PC-9 (cell line): ENCODE measurements at regions not wholly inside any gene's neighbourhood (a gene's known extent, or its start where the extent isn't known, plus 50 kb on each side); places are given as distances from the start of the nearest gene placed in this dataset.

Experiments used
- BruUV-seq: library from RNA; stranded (reverse); fragments of 400-500 nt; replicated peaks from 2 replicates; lab custom pipeline; 2021; lab: Mats Ljungman, UMichigan
- CTCF ChIA-PET: fragments of 300-600 bp; sonication (Branson Sonifier 250); formaldehyde crosslinking; loops from one replicate; lab custom pipeline; 2022; ENCODE audit warnings: antibody characterized with exemption; lab: Charles Lee
- POLR2A ChIA-PET: fragments of 300-600 bp; sonication (Branson Sonifier 250); formaldehyde crosslinking; loops from one replicate; lab custom pipeline; 2022; ENCODE audit warnings: antibody characterized with exemption; ENCODE audit not compliant: unreplicated experiment; lab: Charles Lee
- DNase-seq, 2 experiments: peaks; one replicate each; pipeline versions ENCODE4 v3.0.0 to v3.0.0-alpha.2; 2015 to 2022; ENCODE audit warnings: mixed read lengths in 1 of 2
- H2AFZ ChIP-seq: fragments of 200-600 bp; sonication (generic); 2 replicates; pipeline ENCODE4 v1.8.1; 2017; ENCODE audit warnings: antibody characterized with exemption
- H3F3A ChIP-seq: fragments of 200-600 bp; sonication (generic); 2 replicates; pipeline ENCODE4 v1.8.1; 2017; ENCODE audit warnings: antibody characterized with exemption, mild to moderate bottlenecking, low read depth; ENCODE audit not compliant: insufficient read depth
- H3K27ac ChIP-seq: fragments of 200-600 bp; sonication (generic); 2 replicates; pipeline ENCODE4 v1.6.1; 2016; ENCODE audit warnings: mixed run types
- H3K27me3 ChIP-seq: fragments of 200-600 bp; sonication (generic); 2 replicates; pipeline ENCODE4 v1.6.1; 2016; ENCODE audit warnings: low read depth, mixed run types; ENCODE audit not compliant: insufficient read depth
- H3K36me3 ChIP-seq: fragments of 200-600 bp; sonication (generic); 2 replicates; pipeline ENCODE4 v1.6.1; 2016; ENCODE audit warnings: low read depth, mixed run types
- H3K4me1 ChIP-seq: fragments of 200-600 bp; sonication (generic); replicated peaks from 2 replicates; pipeline ENCODE4 v1.6.1; 2016; ENCODE audit warnings: mixed run types; ENCODE audit not compliant: insufficient read depth
- H3K4me2 ChIP-seq: fragments of 200-600 bp; sonication (generic); 2 replicates; pipeline ENCODE4 v1.6.1; 2017; ENCODE audit warnings: mixed run types
- H3K4me3 ChIP-seq: fragments of 200-600 bp; sonication (generic); 2 replicates; pipeline ENCODE4 v1.6.1; 2016; ENCODE audit warnings: mixed run types
- H3K79me2 ChIP-seq: fragments of 200-600 bp; sonication (generic); 2 replicates; pipeline ENCODE4 v1.6.1; 2017; ENCODE audit warnings: low read depth, mixed run types
- H3K9me2 ChIP-seq: fragments of 200-600 bp; sonication (generic); 2 replicates; pipeline ENCODE4 v1.8.1; 2017; ENCODE audit warnings: mild to moderate bottlenecking; ENCODE audit not compliant: insufficient read depth
- H3K9me3 ChIP-seq: fragments of 200-600 bp; sonication (generic); 2 replicates; pipeline ENCODE4 v1.8.1; 2016; ENCODE audit warnings: low read depth; ENCODE audit not compliant: insufficient read depth
- H4K20me1 ChIP-seq: fragments of 200-600 bp; sonication (generic); 2 replicates; pipeline ENCODE4 v1.8.1; 2017; ENCODE audit not compliant: insufficient read depth
- EZH2 ChIP-seq: fragments of 200-600 bp; sonication (generic); IDR thresholded peaks from 2 replicates; pipeline ENCODE4 v1.8.0; 2017; ENCODE audit warnings: antibody characterized with exemption, low read depth
- intact Hi-C: fragments of 100-400 bp; cut with micrococcal nuclease; formaldehyde crosslinking; loops from one replicate; pipeline ENCODE4 v1.10.0; 2022; ENCODE audit not compliant: unreplicated experiment
- TF ChIP-seq, protein P1 (sequence below): fragments of 200-600 bp; sonication (generic); conservative IDR thresholded peaks from 2 replicates; pipeline ENCODE4 v1.6.1; 2017; ENCODE audit warnings: mixed run types, antibody characterized with exemption, mild to moderate bottlenecking, moderate library complexity

DNA sequence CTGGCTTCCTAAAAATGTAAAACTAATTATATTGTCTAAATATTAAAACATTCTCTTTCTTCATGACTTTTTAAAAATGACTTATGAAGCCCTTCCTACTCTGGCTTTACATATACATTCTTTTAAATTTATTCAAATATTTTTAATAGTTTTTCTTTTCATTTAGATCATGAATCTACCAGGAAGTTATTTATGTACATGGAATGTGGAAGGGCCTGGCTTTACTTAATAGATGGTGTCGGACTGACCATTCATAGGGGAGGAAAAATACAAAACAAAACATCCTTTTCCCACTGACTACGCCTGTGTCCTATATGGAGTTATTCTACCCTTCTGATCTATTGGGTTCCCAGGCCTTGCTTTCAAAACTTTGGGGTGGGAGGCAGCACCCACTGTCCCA is 129.8 kb downstream of the MACROH2A1 start:
- TF ChIP-seq, protein P1, sequence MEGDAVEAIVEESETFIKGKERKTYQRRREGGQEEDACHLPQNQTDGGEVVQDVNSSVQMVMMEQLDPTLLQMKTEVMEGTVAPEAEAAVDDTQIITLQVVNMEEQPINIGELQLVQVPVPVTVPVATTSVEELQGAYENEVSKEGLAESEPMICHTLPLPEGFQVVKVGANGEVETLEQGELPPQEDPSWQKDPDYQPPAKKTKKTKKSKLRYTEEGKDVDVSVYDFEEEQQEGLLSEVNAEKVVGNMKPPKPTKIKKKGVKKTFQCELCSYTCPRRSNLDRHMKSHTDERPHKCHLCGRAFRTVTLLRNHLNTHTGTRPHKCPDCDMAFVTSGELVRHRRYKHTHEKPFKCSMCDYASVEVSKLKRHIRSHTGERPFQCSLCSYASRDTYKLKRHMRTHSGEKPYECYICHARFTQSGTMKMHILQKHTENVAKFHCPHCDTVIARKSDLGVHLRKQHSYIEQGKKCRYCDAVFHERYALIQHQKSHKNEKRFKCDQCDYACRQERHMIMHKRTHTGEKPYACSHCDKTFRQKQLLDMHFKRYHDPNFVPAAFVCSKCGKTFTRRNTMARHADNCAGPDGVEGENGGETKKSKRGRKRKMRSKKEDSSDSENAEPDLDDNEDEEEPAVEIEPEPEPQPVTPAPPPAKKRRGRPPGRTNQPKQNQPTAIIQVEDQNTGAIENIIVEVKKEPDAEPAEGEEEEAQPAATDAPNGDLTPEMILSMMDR: no peak
- TF ChIP-seq EZH2: no peak
- no peaks in the 10 kb centered on the region for H3K27me3 ChIP-seq
- no peaks in the 10 kb centered on the region for H3K9me3 ChIP-seq
- no peaks in the 10 kb centered on the region for H3K79me2 ChIP-seq
- ChIA-PET POLR2A (no interaction called here), CTCF (no interaction called here)
- no peak overlapping the region for H3K27ac ChIP-seq
- BruUV-seq: no TSS peak
- H2AFZ ChIP-seq: no peak overlapping the region
- DNase-seq: no peak
- intact Hi-C loops: no loop called here
- H3F3A ChIP-seq: no peaks in the 10 kb centered on the region
- no peaks in the 10 kb centered on the region for H3K9me2 ChIP-seq
- H4K20me1 ChIP-seq: no peaks in the 10 kb centered on the region
- no peaks in the 10 kb centered on the region for H3K36me3 ChIP-seq
- H3K4me2 ChIP-seq: no peak overlapping the region
- H3K4me3 ChIP-seq: no peak overlapping the region
- H3K4me1 ChIP-seq: no peaks in the 10 kb centered on the region

GRCh38 chr5:135266975-135267374 is 132.1 kb downstream of the MACROH2A1 start:
- Histone ChIP-seq H4K20me1 (no peaks in the 10 kb centered on the region), H2AFZ (no peak overlapping the region), H3F3A (no peaks in the 10 kb centered on the region), H3K27ac (no peak overlapping the region), H3K27me3 (no peaks in the 10 kb centered on the region), H3K36me3 (no peaks in the 10 kb centered on the region), H3K9me2 (no peaks in the 10 kb centered on the region), H3K79me2 (no peaks in the 10 kb centered on the region), H3K9me3 (no peaks in the 10 kb centered on the region), H3K4me2 (no peak overlapping the region), H3K4me1 (no peaks in the 10 kb centered on the region), H3K4me3 (no peak overlapping the region)
- ChIA-PET CTCF (no interaction called here), POLR2A (no interaction called here)
- BruUV-seq: no TSS peak
- no peak for TF ChIP-seq EZH2
- TF ChIP-seq, protein P1: no peak
- DNase-seq: no peak
- intact Hi-C loops: no loop called here

DNA sequence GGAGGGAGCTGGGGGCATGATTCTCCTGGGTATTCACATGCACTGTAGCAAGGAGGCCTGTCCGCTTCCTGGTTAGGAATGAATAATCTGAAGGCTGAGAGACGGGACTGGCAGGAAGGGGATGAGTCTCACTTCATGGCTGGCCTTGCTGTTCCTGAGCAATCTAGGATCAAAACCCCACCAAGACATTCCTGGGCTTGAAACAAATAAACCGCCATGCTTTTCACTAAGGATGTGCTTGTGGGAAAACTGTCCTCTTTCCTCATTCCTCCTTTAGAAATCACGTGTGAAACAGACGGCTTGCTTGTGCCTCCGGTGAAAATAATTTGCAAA is 132.8 kb downstream of the MACROH2A1 start:
- no peak for DNase-seq
- no peak overlapping the region for H3K4me2 ChIP-seq
- no peaks in the 10 kb centered on the region for H3K9me3 ChIP-seq
- POLR2A ChIA-PET: no interaction called here
- no peaks in the 10 kb centered on the region for H3K9me2 ChIP-seq
- H3K27ac ChIP-seq: no peak overlapping the region
- H3F3A ChIP-seq: no peaks in the 10 kb centered on the region
- CTCF ChIA-PET: no interaction called here
- no peak overlapping the region for H2AFZ ChIP-seq
- no peaks in the 10 kb centered on the region for H4K20me1 ChIP-seq
- intact Hi-C loops: no loop called here
- H3K79me2 ChIP-seq: no peaks in the 10 kb centered on the region
- TF ChIP-seq EZH2: no peak
- TF ChIP-seq, protein P1: no peak
- H3K4me1 ChIP-seq: no peaks in the 10 kb centered on the region
- H3K27me3 ChIP-seq: no peaks in the 10 kb centered on the region
- no TSS peak for BruUV-seq
- no peaks in the 10 kb centered on the region for H3K36me3 ChIP-seq
- no peak overlapping the region for H3K4me3 ChIP-seq
